ENCODE measurements at regions not wholly inside any gene's neighbourhood (a gene's known extent, or its start where the extent isn't known, plus 50 kb on each side); places are given as distances from the start of the nearest gene placed in this dataset.
"Not testable (repeated sequence)": the region's sequence is repeated elsewhere in the genome, so short reads cannot be mapped to it uniquely, and the experiment has no call there.

DNA sequence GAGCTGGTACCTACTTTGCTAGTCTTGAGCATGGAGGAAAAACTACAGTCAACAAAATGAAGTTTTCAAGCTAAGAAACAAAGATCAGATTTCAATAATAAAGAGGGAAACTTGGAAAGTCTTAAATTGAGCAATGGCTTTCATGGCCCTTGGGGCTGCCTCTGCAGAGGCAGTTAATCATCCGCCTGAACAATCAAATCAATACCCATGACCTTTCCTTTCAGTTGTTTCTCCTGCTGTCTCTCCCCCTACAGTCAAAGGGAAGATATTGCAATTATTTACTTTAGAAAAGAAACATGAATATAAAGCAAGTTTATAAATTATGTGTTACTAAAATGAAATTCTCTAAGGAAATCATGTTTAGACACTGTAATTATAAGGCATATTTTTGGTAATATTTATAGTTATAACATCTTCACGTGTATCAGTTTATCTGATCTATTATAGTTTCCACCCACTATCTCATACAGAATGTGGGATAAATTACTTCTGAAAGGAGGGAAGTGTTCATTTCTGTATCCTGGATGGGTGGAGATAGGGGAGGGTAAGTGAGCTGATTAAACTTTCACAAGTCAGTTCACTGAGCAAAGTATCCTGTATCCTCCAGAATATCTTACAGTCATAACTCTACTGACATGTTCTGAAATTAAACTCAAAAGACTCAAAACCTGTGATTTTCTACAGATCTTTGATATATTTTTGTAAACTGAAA is 72.4 kb upstream of the TSC22D1 start:
- TF ChIP-seq, protein P1, sequence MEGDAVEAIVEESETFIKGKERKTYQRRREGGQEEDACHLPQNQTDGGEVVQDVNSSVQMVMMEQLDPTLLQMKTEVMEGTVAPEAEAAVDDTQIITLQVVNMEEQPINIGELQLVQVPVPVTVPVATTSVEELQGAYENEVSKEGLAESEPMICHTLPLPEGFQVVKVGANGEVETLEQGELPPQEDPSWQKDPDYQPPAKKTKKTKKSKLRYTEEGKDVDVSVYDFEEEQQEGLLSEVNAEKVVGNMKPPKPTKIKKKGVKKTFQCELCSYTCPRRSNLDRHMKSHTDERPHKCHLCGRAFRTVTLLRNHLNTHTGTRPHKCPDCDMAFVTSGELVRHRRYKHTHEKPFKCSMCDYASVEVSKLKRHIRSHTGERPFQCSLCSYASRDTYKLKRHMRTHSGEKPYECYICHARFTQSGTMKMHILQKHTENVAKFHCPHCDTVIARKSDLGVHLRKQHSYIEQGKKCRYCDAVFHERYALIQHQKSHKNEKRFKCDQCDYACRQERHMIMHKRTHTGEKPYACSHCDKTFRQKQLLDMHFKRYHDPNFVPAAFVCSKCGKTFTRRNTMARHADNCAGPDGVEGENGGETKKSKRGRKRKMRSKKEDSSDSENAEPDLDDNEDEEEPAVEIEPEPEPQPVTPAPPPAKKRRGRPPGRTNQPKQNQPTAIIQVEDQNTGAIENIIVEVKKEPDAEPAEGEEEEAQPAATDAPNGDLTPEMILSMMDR (IDR thresholded peaks at IDR 0.05): no peak
- Histone ChIP-seq H3K27ac (no peak overlapping the region), H3K36me3 (no peaks in the 10 kb centered on the region), H3K4me3 (no peak overlapping the region), H3K9me3 (no peaks in the 10 kb centered on the region), H3K4me1 (no peaks in the 10 kb centered on the region), H3K27me3 (ENCODE audit: low read depth) (no peaks in the 10 kb centered on the region)
- DNase-seq (no peak), ATAC-seq (no peak)
- intact Hi-C loops (cut with DNase I): no loop called here

DNA sequence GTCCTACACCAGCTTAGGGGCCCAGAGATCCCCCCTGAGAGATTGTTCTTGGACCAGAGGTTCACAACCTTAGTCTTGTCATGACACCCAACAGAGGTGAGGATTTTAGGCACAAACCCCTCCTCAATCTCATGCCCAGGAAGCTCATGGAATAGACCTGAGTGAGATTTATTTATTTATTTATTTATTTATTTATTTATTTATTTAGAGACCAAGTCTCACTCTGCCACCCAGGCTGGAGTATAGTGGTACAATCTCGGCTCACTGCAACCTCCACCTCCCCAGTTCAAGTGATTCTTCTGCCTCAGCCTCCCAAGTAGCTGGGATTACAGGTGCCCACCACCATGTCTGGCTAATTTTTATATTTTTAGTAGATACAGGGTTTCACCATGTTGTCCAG is 71.4 kb upstream of the TSC22D1 start:
- H3K36me3 ChIP-seq; H3K9me3 ChIP-seq; intact Hi-C loops (cut with DNase I); H3K27me3 ChIP-seq (ENCODE audit: low read depth); H3K27ac ChIP-seq; H3K4me1 ChIP-seq; H3K4me3 ChIP-seq; DNase-seq; ATAC-seq: not testable (repeated sequence)

DNA sequence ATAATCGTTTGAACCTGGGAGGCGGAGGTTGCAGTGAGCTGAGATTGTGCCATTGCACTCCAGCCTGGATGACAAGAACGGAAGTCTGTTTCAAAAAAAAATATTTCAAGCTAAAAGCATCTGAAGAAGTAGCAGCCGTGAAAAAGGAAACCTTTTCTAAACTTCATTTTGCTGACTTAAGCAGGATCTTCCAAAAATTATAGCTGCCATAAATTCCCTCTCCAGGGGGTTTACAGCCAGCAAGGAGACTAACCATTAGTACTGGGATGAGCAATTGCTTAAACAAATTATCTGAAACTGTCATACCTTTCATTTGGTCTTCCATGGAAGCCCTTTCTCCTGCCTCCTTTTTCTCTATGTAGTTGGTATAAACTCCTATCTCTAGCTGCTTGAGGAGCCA is 69.9 kb upstream of the TSC22D1 start:
- TF ChIP-seq, protein P1 (IDR thresholded peaks at IDR 0.05): no peak
- Histone ChIP-seq H3K4me1 (no peaks in the 10 kb centered on the region), H3K27ac (no peak overlapping the region), H3K36me3 (no peaks in the 10 kb centered on the region), H3K4me3 (no peak overlapping the region), H3K27me3 (ENCODE audit: low read depth) (no peaks in the 10 kb centered on the region), H3K9me3 (no peaks in the 10 kb centered on the region)
- ATAC-seq (no peak), DNase-seq (no peak)
- intact Hi-C loops (cut with DNase I): no loop called here

DNA sequence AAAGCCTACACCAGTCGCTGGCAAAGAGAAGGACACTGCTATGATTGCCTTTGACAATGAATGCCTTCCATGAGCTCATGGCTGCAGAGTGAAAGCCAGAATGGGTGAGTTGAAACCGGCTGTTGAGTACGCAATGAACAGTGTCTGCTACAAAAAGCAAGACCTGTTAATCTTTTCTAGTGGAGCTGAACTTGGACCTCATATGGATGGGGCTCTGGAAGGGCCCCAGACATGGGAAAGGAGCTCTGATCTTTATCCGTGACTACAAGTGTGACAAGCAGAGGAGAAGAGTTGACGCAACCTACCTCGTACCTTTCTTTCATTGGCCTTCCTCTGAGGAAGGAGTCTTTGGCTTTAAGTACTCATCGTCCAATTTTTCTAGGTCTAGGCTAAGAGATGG is 67.1 kb upstream of the TSC22D1 start:
- Histone ChIP-seq H3K4me3 (no peak overlapping the region), H3K27me3 (ENCODE audit: low read depth) (no peaks in the 10 kb centered on the region), H3K4me1 (no peaks in the 10 kb centered on the region), H3K36me3 (no peaks in the 10 kb centered on the region), H3K9me3 (no peaks in the 10 kb centered on the region), H3K27ac (no peak overlapping the region)
- DNase-seq: no peak
- TF ChIP-seq, protein P1 (IDR thresholded peaks at IDR 0.05): no peak
- no peak for ATAC-seq
- intact Hi-C loops (cut with DNase I): no loop called here

DNA sequence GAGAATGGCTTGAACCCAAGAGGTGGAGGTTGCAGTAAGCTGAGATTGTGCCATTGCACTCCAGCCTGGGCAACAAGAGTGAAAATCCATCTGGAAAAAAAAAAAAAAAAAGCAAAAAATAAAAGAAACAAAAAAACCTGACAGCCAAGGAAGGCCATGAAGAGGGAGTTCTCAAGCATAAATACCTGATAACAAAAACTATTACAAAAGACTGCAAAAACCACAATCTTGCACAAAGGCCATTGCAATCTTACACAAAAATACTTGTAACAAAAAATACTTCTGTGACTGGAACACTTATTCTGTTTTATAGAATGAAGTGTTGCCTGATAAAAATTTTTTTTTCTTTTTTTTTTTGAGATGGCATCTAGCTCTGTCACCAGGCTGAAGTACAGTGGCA is 61.5 kb upstream of the TSC22D1 start:
- H3K27me3 ChIP-seq (ENCODE audit: low read depth): no peaks in the 10 kb centered on the region
- no peaks in the 10 kb centered on the region for H3K36me3 ChIP-seq
- DNase-seq (no peak), ATAC-seq (no peak)
- no peak overlapping the region for H3K4me3 ChIP-seq
- intact Hi-C loops (cut with DNase I): no loop called here
- no peak overlapping the region for H3K27ac ChIP-seq
- TF ChIP-seq, protein P1 (IDR thresholded peaks at IDR 0.05): no peak
- H3K9me3 ChIP-seq: no peaks in the 10 kb centered on the region
- no peaks in the 10 kb centered on the region for H3K4me1 ChIP-seq

DNA sequence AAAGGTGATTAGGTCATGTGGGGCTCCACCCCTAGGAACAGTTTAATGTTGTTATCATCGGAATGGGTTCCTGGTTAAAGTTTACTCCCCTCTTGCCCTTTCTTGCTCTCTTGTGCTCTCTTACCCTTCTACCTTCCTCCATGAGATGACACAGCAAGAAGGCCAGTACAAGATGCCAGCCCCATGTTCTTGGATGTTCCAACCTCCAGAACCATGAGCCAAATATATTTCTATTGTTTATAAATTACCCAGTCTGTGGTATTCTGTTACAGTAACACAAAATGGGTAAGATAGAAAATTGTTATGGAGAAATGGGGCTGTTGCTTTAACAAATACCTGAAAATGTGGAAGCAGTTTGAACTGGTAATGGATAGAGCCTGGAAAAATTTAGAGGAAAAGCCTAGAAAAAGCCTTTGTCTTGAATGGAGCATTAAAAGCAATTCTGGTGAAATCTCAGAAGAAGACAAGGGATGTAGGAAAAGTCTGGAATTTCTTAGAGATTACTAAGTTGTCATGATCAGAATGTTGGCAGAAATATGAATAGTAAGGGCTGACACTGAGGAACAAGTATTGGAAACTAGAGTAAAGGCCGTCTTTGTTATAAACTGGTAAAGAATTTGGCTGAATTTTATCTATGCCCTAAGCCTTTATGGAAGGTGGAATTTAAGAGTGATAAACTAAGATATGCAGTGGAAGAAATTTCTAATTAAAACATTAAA is 53.5 kb upstream of the TSC22D1 start:
- TF ChIP-seq, protein P1 (IDR thresholded peaks at IDR 0.05): no peak
- no peak for ATAC-seq
- H3K36me3 ChIP-seq: no peaks in the 10 kb centered on the region
- H3K27me3 ChIP-seq (ENCODE audit: low read depth): no peaks in the 10 kb centered on the region
- H3K27ac ChIP-seq: no peak overlapping the region
- no peak for DNase-seq
- H3K4me1 ChIP-seq: no peaks in the 10 kb centered on the region
- H3K9me3 ChIP-seq: no peaks in the 10 kb centered on the region
- intact Hi-C loops (cut with DNase I): no loop called here
- no peak overlapping the region for H3K4me3 ChIP-seq

DNA sequence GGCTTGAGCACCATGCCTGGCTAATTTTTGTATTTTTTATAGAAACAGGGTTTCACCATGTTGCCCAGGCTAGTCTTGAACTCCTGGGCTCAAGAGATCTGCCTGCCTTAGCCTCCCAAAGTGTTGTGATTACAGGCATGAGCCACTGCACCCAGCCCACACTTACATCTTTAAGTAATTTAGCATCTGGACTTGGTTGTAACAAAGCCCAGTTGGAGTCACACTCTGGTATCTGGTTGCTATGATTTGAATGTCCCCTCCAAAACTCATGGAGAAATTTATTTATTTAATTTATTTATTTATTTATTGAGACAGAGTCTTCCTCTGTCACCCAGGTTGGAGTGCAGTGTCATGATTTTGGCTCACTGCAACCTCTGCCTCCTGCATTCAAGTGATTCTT is 52.7 kb upstream of the TSC22D1 start:
- H3K27me3 ChIP-seq (ENCODE audit: low read depth); H3K4me3 ChIP-seq; ATAC-seq; H3K27ac ChIP-seq; H3K4me1 ChIP-seq; DNase-seq; H3K36me3 ChIP-seq; H3K9me3 ChIP-seq; intact Hi-C loops (cut with DNase I): not testable (repeated sequence)
